SU-DHL-6 (cell line): ENCODE measurements at regions not wholly inside any gene's neighbourhood (a gene's known extent, or its start where the extent isn't known, plus 50 kb on each side); places are given as distances from the start of the nearest gene placed in this dataset.

ENCODE experiments used
- H2AFZ ChIP-seq: fragments of 200-600 bp; sonication (generic); 2 replicates; pipeline ENCODE4 v1.6.1; 2014; ENCODE audit warnings: low read depth, mild to moderate bottlenecking, moderate library complexity, mixed read lengths, antibody characterized with exemption, low read length; ENCODE audit not compliant: severe bottlenecking
- H3F3A ChIP-seq: fragments of 200-600 bp; shearing (Covaris generic); 2 replicates; pipeline ENCODE4 v1.6.0; 2016; ENCODE audit warnings: antibody characterized with exemption, mild to moderate bottlenecking; ENCODE audit not compliant: insufficient read depth
- H3K27ac ChIP-seq: fragments of 200-600 bp; sonication (generic); 2 replicates; pipeline ENCODE4 v1.5.1; 2016; ENCODE audit warnings: low read depth, mild to moderate bottlenecking, low read length, moderate library complexity, mixed read lengths
- H3K27me3 ChIP-seq: fragments of 200-600 bp; sonication (generic), shearing (Covaris generic); 2 replicates; pipeline ENCODE4 v1.6.0; 2014; ENCODE audit warnings: mild to moderate bottlenecking, low read length
- H3K36me3 ChIP-seq: fragments of 200-600 bp; sonication (generic); 2 replicates; pipeline ENCODE4 v1.6.1; 2014; ENCODE audit warnings: mild to moderate bottlenecking, low read length, mixed read lengths
- H3K4me2 ChIP-seq: fragments of 300-600, 200-600 bp; shearing (Covaris generic), sonication (generic); 2 replicates; pipeline ENCODE4 v1.6.0; 2014; ENCODE audit warnings: low read length, low read depth, mild to moderate bottlenecking; ENCODE audit not compliant: poor library complexity, severe bottlenecking
- H3K4me3 ChIP-seq: fragments of 200-600 bp; sonication (generic); 2 replicates; pipeline ENCODE4 v1.5.1; 2014; ENCODE audit warnings: antibody characterized with exemption, low read length, mild to moderate bottlenecking, mixed read lengths; ENCODE audit not compliant: insufficient read depth, poor library complexity, severe bottlenecking
- H3K79me2 ChIP-seq: fragments of 200-600 bp; sonication (generic); 2 replicates; pipeline ENCODE4 v1.6.1; 2014; ENCODE audit warnings: mild to moderate bottlenecking, low read length, moderate library complexity; ENCODE audit not compliant: insufficient read depth
- H3K9ac ChIP-seq: fragments of 200-600 bp; sonication (generic); 2 replicates; pipeline ENCODE4 v1.7.0; 2014; ENCODE audit warnings: mild to moderate bottlenecking, low read length
- H3K9me2 ChIP-seq: fragments of 200-600 bp; sonication (generic); replicated peaks from 2 replicates; pipeline ENCODE4 v1.6.1; 2014; ENCODE audit warnings: low read length; ENCODE audit not compliant: insufficient read depth
- H3K9me3 ChIP-seq: fragments of 200-600 bp; sonication (generic); 2 replicates; pipeline ENCODE4 v1.6.1; 2014; ENCODE audit warnings: low read length, mixed read lengths; ENCODE audit not compliant: insufficient read depth
- H4K20me1 ChIP-seq: fragments of 200-600 bp; sonication (generic); 2 replicates; pipeline ENCODE4 v1.6.1; 2014; ENCODE audit warnings: low read depth, mild to moderate bottlenecking, antibody characterized with exemption, low read length, moderate library complexity, mixed read lengths
- CTCF ChIP-seq: fragments of 200-600 bp; sonication (generic); IDR thresholded peaks from one replicate; pipeline ENCODE4 v1.5.1; 2017; ENCODE audit warnings: antibody characterized with exemption, mild to moderate bottlenecking, low read length, moderate library complexity; ENCODE audit not compliant: insufficient read depth, poor library complexity, severe bottlenecking
- EZH2phosphoT487 ChIP-seq: fragments of 200-600 bp; sonication (generic), shearing (Covaris generic); conservative IDR thresholded peaks from 2 replicates; pipeline ENCODE4 v1.6.1; 2018; ENCODE audit warnings: mild to moderate bottlenecking, antibody characterized with exemption, low read length, moderate library complexity, mixed read lengths

GRCh38 chr4:27343411-27343810 is 482.8 kb downstream of the STIM2 start:
- H3K79me2 ChIP-seq: no peaks in the 10 kb centered on the region
- TF ChIP-seq EZH2phosphoT487: no peak
- TF ChIP-seq CTCF: no peak

GRCh38 chr4:27350161-27350560 is 489.5 kb downstream of the STIM2 start:
- Histone ChIP-seq H3F3A (no peaks in the 10 kb centered on the region), H3K4me2 (no peak overlapping the region), H3K4me3 (no peak overlapping the region), H3K36me3 (no peaks in the 10 kb centered on the region), H3K9me3 (no peaks in the 10 kb centered on the region), H2AFZ (no peak overlapping the region), H3K9me2 (no peaks in the 10 kb centered on the region), H3K79me2 (no peaks in the 10 kb centered on the region), H3K27ac (no peak overlapping the region), H3K9ac (no peak overlapping the region), H3K27me3 (no peaks in the 10 kb centered on the region), H4K20me1 (no peaks in the 10 kb centered on the region)
- TF ChIP-seq CTCF: no peak
- TF ChIP-seq EZH2phosphoT487: no peak

More at GRCh38 chr4:27343411-27343810, 482.8 kb downstream of the STIM2 start:
- Histone ChIP-seq H4K20me1 (no peaks in the 10 kb centered on the region), H3K36me3 (no peaks in the 10 kb centered on the region), H3K4me3 (no peak overlapping the region), H3K9ac (no peak overlapping the region), H3F3A (no peaks in the 10 kb centered on the region), H3K9me2 (no peaks in the 10 kb centered on the region), H3K27me3 (no peaks in the 10 kb centered on the region), H3K9me3 (no peaks in the 10 kb centered on the region), H3K27ac (no peak overlapping the region), H2AFZ (no peak overlapping the region), H3K4me2 (no peak overlapping the region)

- no peaks in the 10 kb centered on the region for H3K9me2 ChIP-seq
- H3K4me2 ChIP-seq: no peak overlapping the region
- H3F3A ChIP-seq: no peaks in the 10 kb centered on the region
- no peaks in the 10 kb centered on the region for H3K36me3 ChIP-seq
- no peak overlapping the region for H3K27ac ChIP-seq
- H3K27me3 ChIP-seq: no peaks in the 10 kb centered on the region
- no peaks in the 10 kb centered on the region for H3K79me2 ChIP-seq
- H3K9me3 ChIP-seq: no peaks in the 10 kb centered on the region
- no peaks in the 10 kb centered on the region for H4K20me1 ChIP-seq
- H2AFZ ChIP-seq: no peak overlapping the region
- H3K4me3 ChIP-seq: no peak overlapping the region
- H3K9ac ChIP-seq: no peak overlapping the region
- TF ChIP-seq EZH2phosphoT487 (no peak), CTCF (peak; percentile 25)
These were observed 496.6 kb downstream of the STIM2 start for GRCh38 chr4:27357283-27357682.

GRCh38 chr4:27358269-27358668 is 497.6 kb downstream of the STIM2 start:
- Histone ChIP-seq H3K9me3 (no peaks in the 10 kb centered on the region), H4K20me1 (no peaks in the 10 kb centered on the region), H2AFZ (no peak overlapping the region), H3K79me2 (no peaks in the 10 kb centered on the region), H3K9ac (no peak overlapping the region), H3K9me2 (no peaks in the 10 kb centered on the region), H3K4me2 (no peak overlapping the region), H3F3A (no peaks in the 10 kb centered on the region), H3K36me3 (no peaks in the 10 kb centered on the region), H3K27me3 (no peaks in the 10 kb centered on the region), H3K27ac (no peak overlapping the region), H3K4me3 (no peak overlapping the region)
- TF ChIP-seq EZH2phosphoT487 (no peak), CTCF (no peak)
